BLaER1 (cell line): ENCODE measurements at regions not wholly inside any gene's neighbourhood (a gene's known extent, or its start where the extent isn't known, plus 50 kb on each side); places are given as distances from the start of the nearest gene placed in this dataset.

ENCODE experiments used
- H3K27ac ChIP-seq: shearing (Covaris generic); formaldehyde crosslinking; 2 replicates; pipeline ENCODE4 v1.8.1; 2022
- H3K27me3 ChIP-seq: shearing (Covaris generic); formaldehyde crosslinking; 2 replicates; pipeline ENCODE4 v1.8.1; 2022
- H3K36me3 ChIP-seq: shearing (Covaris generic); formaldehyde crosslinking; 2 replicates; pipeline ENCODE4 v1.8.1; 2022
- H3K4me1 ChIP-seq: shearing (Covaris generic); formaldehyde crosslinking; 2 replicates; pipeline ENCODE4 v1.8.1; 2022
- H3K4me2 ChIP-seq: shearing (Covaris generic); formaldehyde crosslinking; 2 replicates; pipeline ENCODE4 v1.8.1; 2022
- H3K4me3 ChIP-seq: shearing (Covaris generic); formaldehyde crosslinking; 2 replicates; pipeline ENCODE4 v1.8.1; 2022
- H3K9ac ChIP-seq: shearing (Covaris generic); formaldehyde crosslinking; 2 replicates; pipeline ENCODE4 v1.8.1; 2022
- H3K9me3 ChIP-seq: shearing (Covaris generic); formaldehyde crosslinking; 2 replicates; pipeline ENCODE4 v1.8.1; 2022
- H4K20me1 ChIP-seq: shearing (Covaris generic); formaldehyde crosslinking; 2 replicates; pipeline ENCODE4 v1.8.1; 2022
- Cebpa-rat ChIP-seq: shearing (Covaris generic); IDR thresholded peaks from 2 replicates; pipeline ENCODE4 v1.8.1; 2022

- Histone ChIP-seq H3K27me3 (no peaks in the 10 kb centered on the region), H3K36me3 (no peaks in the 10 kb centered on the region), H3K4me3 (no peak overlapping the region), H3K9me3 (no peaks in the 10 kb centered on the region), H3K4me1 (peaks cover 16% of the 10 kb centered on the region), H3K9ac (no peak overlapping the region), H3K27ac (no peak overlapping the region), H3K4me2 (peak overlapping the region; percentile 61), H4K20me1 (no peaks in the 10 kb centered on the region)
- no peak for TF ChIP-seq Cebpa-rat
Measured at GRCh38 chr13:43986421-43986981, 106.8 kb downstream of the LACC1 start.

GRCh38 chr13:43988302-43988701, 108.6 kb downstream of the LACC1 start:
- Histone ChIP-seq H3K27me3 (no peaks in the 10 kb centered on the region), H3K36me3 (no peaks in the 10 kb centered on the region), H4K20me1 (no peaks in the 10 kb centered on the region), H3K4me3 (no peak overlapping the region), H3K4me1 (peaks cover 16% of the 10 kb centered on the region), H3K4me2 (no peak overlapping the region), H3K9me3 (no peaks in the 10 kb centered on the region), H3K27ac (no peak overlapping the region), H3K9ac (no peak overlapping the region)
- TF ChIP-seq Cebpa-rat = no peak

GRCh38 chr13:43990021-43990420, 110.3 kb downstream of the LACC1 start:
- Histone ChIP-seq H3K4me1 (peaks cover 16% of the 10 kb centered on the region), H3K9ac (no peak overlapping the region), H4K20me1 (no peaks in the 10 kb centered on the region), H3K9me3 (peaks cover 16% of the 10 kb centered on the region), H3K27me3 (no peaks in the 10 kb centered on the region), H3K27ac (no peak overlapping the region), H3K4me2 (no peak overlapping the region), H3K4me3 (no peak overlapping the region), H3K36me3 (no peaks in the 10 kb centered on the region)
- no peak for TF ChIP-seq Cebpa-rat

- Histone ChIP-seq H3K9ac (no peak overlapping the region), H3K4me1 (peaks cover 13% of the 10 kb centered on the region), H3K9me3 (peaks cover 24% of the 10 kb centered on the region), H4K20me1 (no peaks in the 10 kb centered on the region), H3K4me2 (no peak overlapping the region), H3K27ac (no peak overlapping the region), H3K36me3 (no peaks in the 10 kb centered on the region), H3K27me3 (no peaks in the 10 kb centered on the region), H3K4me3 (no peak overlapping the region)
- TF ChIP-seq Cebpa-rat = no peak
Measured at GRCh38 chr13:43990829-43991228, 111.1 kb downstream of the LACC1 start.

GRCh38 chr13:43991773-43992201, 112.1 kb downstream of the LACC1 start:
- Histone ChIP-seq H3K36me3 (no peaks in the 10 kb centered on the region), H3K27ac (no peak overlapping the region), H3K4me2 (no peak overlapping the region), H3K27me3 (no peaks in the 10 kb centered on the region), H3K4me3 (no peak overlapping the region), H3K9ac (no peak overlapping the region), H3K9me3 (peaks cover 34% of the 10 kb centered on the region), H3K4me1 (peaks cover 3% of the 10 kb centered on the region), H4K20me1 (no peaks in the 10 kb centered on the region)
- TF ChIP-seq Cebpa-rat = no peak

- Histone ChIP-seq H3K4me1 (no peaks in the 10 kb centered on the region), H3K27ac (no peak overlapping the region), H3K9ac (no peak overlapping the region), H3K4me2 (no peak overlapping the region), H3K9me3 (peaks cover 34% of the 10 kb centered on the region), H3K27me3 (no peaks in the 10 kb centered on the region), H4K20me1 (no peaks in the 10 kb centered on the region), H3K36me3 (no peaks in the 10 kb centered on the region), H3K4me3 (no peak overlapping the region)
- no peak for TF ChIP-seq Cebpa-rat
Measured at GRCh38 chr13:43992211-43992610, 112.5 kb downstream of the LACC1 start.

- Histone ChIP-seq H3K9ac (no peak overlapping the region), H3K4me3 (no peak overlapping the region), H3K4me1 (no peaks in the 10 kb centered on the region; the same call in 1 of the 2 replicates), H3K4me2 (no peak overlapping the region), H3K27me3 (no peaks in the 10 kb centered on the region), H3K27ac (no peak overlapping the region), H3K9me3 (peaks cover 34% of the 10 kb centered on the region), H4K20me1 (no peaks in the 10 kb centered on the region), H3K36me3 (no peaks in the 10 kb centered on the region)
- TF ChIP-seq Cebpa-rat = no peak
Measured at GRCh38 chr13:43994999-43995859, 115.5 kb downstream of the LACC1 start.

- H3K4me1 ChIP-seq = no peaks in the 10 kb centered on the region; the same call in 1 of the 2 replicates
- H3K9me3 ChIP-seq = peaks cover 34% of the 10 kb centered on the region
- no peaks in the 10 kb centered on the region for H4K20me1 ChIP-seq
- no peak overlapping the region for H3K4me2 ChIP-seq
- no peak overlapping the region for H3K27ac ChIP-seq
- no peak overlapping the region for H3K4me3 ChIP-seq
- no peaks in the 10 kb centered on the region for H3K27me3 ChIP-seq
- H3K9ac ChIP-seq = no peak overlapping the region
- TF ChIP-seq Cebpa-rat = no peak
- H3K36me3 ChIP-seq = no peaks in the 10 kb centered on the region
Measured at GRCh38 chr13:43996221-43996620, 116.5 kb downstream of the LACC1 start.

GRCh38 chr13:44003481-44003880, 123.8 kb downstream of the LACC1 start:
- H3K9ac ChIP-seq = no peak overlapping the region
- no peak overlapping the region for H3K4me3 ChIP-seq
- no peaks in the 10 kb centered on the region for H3K36me3 ChIP-seq
- peaks cover 7% of the 10 kb centered on the region; the same call in 1 of the 2 replicates for H3K4me1 ChIP-seq
- TF ChIP-seq Cebpa-rat = no peak
- H3K27ac ChIP-seq = no peak overlapping the region
- H4K20me1 ChIP-seq = no peaks in the 10 kb centered on the region
- no peaks in the 10 kb centered on the region for H3K27me3 ChIP-seq
- 0 out of 2 replicates have a peak overlapping the region, but pooled peaks have one; percentile 13 for H3K4me2 ChIP-seq
- H3K9me3 ChIP-seq = peaks cover 16% of the 10 kb centered on the region

GRCh38 chr13:44004878-44005277, 125.2 kb downstream of the LACC1 start:
- no peaks in the 10 kb centered on the region for H3K27me3 ChIP-seq
- H4K20me1 ChIP-seq = no peaks in the 10 kb centered on the region
- no peak for TF ChIP-seq Cebpa-rat
- no peak overlapping the region for H3K4me3 ChIP-seq
- peaks cover 16% of the 10 kb centered on the region for H3K9me3 ChIP-seq
- H3K9ac ChIP-seq = no peak overlapping the region
- H3K4me1 ChIP-seq = peaks cover 7% of the 10 kb centered on the region; the same call in 1 of the 2 replicates
- no peak overlapping the region for H3K4me2 ChIP-seq
- H3K36me3 ChIP-seq = no peaks in the 10 kb centered on the region
- H3K27ac ChIP-seq = no peak overlapping the region
